OCI-LY7 (cell line): ENCODE measurements at regions not wholly inside any gene's neighbourhood (a gene's known extent, or its start where the extent isn't known, plus 50 kb on each side); places are given as distances from the start of the nearest gene placed in this dataset.

ENCODE experiments used
- CTCF ChIP-seq: fragments of 200-600 bp; sonication (generic); conservative IDR thresholded peaks from 2 replicates; pipeline ENCODE4 v1.5.1; 2014; ENCODE audit warnings: mild to moderate bottlenecking, antibody characterized with exemption, low read length, moderate library complexity, mixed read lengths
- EZH2phosphoT487 ChIP-seq: fragments of 200-600 bp; sonication (generic); IDR thresholded peaks from 2 replicates; pipeline ENCODE4 v1.6.1; 2018; ENCODE audit warnings: low read depth, borderline replicate concordance, mild to moderate bottlenecking, mixed run types, antibody characterized with exemption, low read length, moderate library complexity, mixed read lengths

DNA sequence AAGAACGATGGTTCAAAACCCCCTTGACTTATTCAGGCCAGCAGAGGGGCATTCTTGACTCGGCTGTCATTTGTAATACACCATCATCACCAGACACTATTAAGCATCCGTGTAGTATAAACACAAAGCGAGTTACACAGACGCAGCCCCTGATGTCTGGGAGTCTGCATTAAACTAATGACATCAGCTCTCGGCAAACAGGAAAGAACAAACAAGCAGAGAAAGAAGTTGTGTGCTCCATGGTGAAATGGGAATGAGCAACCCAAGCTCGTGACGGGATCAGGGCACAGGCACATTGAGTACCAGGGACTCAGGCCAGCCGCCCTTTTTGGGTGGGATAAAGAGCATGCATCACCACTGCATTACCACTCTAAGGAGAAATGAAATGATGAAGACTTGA, 460.1 kb downstream of the MED13L start:
- no peak for TF ChIP-seq CTCF
- TF ChIP-seq EZH2phosphoT487, result no peak
